GM19324 (cell line): ENCODE measurements at regions not wholly inside any gene's neighbourhood (a gene's known extent, or its start where the extent isn't known, plus 50 kb on each side); places are given as distances from the start of the nearest gene placed in this dataset.
"Not testable (repeated sequence)": the region's sequence is repeated elsewhere in the genome, so short reads cannot be mapped to it uniquely, and the experiment has no call there.

ENCODE experiments used
- ATAC-seq: cut with Tn5 transposase; IDR thresholded peaks from one replicate; pipeline ENCODE4 v1.9.1; 2021; ENCODE audit warnings: mild to moderate bottlenecking, moderate library complexity; ENCODE audit not compliant: unreplicated experiment, low FRiP score

- no peak for ATAC-seq
Observed at GRCh38 chr12:24533716-24534352, 415.1 kb downstream of the BCAT1 start.

- ATAC-seq = no peak
Observed at GRCh38 chr12:24530689-24531088, 418.2 kb downstream of the BCAT1 start.

GRCh38 chr12:24527102-24527501 lies 421.8 kb downstream of the BCAT1 start:
- no peak for ATAC-seq

GRCh38 chr12:24522736-24523135 lies 426.2 kb downstream of the BCAT1 start:
- no peak for ATAC-seq

GRCh38 chr12:24519759-24520158 lies 429.1 kb downstream of the BCAT1 start:
- no peak for ATAC-seq

GRCh38 chr12:24517000-24517399 lies 431.9 kb downstream of the BCAT1 start:
- ATAC-seq = no peak

GRCh38 chr12:24510581-24511125 lies 438.2 kb downstream of the BCAT1 start:
- no peak for ATAC-seq

DNA sequence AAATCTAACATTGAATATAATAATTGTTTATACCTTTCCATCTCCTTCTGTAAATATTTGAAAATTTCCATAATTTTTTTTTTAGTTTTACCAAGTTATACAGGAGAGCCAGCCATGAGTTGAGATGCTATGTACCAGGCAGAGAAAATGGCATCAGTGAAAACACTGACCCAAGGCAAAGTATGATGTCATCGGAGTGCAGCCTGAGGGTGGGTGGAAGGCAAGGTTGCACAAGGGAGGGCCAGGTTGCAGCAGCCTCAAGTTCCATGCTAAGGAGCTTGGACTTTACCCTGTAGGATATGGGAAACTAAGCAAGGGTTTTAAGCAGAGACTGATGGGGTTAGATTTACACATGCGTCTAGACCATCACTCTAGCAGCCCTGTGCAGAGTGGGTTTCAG lies 441.1 kb downstream of the BCAT1 start:
- no peak for ATAC-seq

DNA sequence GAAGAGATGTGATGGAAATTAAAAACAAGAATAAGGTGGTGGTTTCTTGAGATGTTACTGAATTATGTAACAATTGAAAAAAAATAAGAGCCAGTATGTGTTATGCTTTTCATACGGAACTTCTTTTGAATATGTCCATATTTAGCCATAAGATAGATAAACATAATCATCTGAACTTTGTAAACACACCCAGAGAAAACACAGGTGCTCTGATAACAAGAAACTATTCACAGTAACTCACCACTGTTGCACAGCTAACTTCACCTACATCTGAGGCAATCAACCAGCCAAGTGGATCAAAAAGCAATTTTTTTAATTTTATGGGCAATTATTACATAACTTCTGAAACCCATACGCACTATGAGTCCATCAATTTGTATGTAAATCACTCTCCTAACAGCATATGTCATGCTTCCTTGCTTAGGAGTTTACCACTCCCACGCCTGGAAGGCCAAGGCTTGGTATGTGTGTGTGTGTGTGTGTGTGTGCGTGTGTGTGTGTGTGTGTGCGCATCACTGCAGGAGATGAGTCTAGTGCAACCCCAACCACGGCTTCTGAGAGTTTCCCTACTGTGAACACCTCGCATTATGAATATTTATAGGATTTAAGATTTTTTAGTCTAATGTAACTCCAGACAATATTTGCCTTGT lies 443.4 kb downstream of the BCAT1 start:
- ATAC-seq = no peak

GRCh38 chr12:24503477-24503876 lies 445.4 kb downstream of the BCAT1 start:
- not testable (repeated sequence) for ATAC-seq

GRCh38 chr12:24500831-24501230 lies 448.1 kb downstream of the BCAT1 start:
- no peak for ATAC-seq

DNA sequence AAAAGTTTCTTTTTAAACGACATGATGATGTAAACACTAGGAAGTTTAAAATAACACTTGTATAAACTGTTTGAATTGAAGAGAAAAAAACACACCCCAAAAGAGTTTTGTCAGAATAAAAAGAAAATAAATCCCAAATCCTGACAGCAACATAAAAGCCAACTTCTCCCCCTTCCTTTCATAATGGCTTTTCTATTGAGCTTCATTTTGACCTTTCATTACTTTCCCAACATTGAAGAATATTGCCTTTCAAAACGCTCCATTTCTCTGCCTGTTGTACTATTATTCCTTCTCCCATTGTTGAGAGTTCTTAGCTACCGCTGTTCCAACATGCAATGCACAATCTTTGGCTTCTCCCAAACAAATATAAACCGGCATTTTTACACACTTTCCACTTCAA lies 448.5 kb downstream of the BCAT1 start:
- ATAC-seq = no peak

DNA sequence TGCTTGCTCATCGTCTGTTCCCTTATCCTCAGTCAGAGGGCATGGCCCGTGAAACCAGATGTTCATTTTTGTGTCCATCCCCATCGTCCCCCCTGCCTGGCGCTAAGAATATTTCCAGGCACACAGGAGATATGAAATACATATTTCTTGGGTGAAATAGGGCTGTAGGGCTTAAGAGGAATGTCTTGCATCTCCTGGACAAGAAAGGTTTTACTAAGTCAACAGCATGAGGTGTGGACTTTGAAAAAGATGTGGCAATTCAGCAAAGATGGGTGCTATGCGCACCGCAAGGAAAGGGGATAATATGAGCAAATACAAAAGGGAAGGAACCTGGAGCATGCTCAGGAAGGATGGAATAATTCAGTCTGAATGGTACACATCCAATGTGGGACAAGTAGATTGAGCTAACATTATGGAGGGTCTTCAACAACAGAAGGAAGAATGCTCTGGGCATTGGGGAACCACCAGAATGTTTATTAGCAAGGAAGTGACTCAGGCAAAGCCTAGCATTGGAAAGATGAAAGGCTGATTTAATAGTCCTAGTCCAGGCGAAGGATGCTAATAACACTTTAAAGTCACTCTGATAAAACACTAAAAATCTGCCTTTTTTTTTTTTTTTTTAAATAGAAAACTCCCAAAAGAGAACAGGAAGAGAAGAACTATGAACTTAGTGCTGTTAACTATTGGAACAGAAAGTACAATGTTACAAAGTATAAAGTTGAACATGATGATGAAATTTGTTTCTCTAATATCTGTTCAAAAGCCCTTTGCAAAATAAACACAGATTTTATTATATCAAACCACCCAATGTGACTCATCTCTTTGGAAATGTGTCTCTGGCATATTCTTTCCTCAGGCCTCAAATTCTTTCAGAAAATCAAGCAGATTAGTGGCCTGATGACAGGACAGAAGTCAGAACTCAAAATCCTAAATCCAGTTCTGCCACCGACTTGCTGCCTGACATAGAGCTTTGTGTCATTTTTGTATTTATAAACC lies 449.5 kb downstream of the BCAT1 start:
- no peak for ATAC-seq

GRCh38 chr12:24496755-24497154 lies 452.1 kb downstream of the BCAT1 start:
- no peak for ATAC-seq

- ATAC-seq = no peak
Observed at GRCh38 chr12:24494401-24494800, 454.5 kb downstream of the BCAT1 start.

DNA sequence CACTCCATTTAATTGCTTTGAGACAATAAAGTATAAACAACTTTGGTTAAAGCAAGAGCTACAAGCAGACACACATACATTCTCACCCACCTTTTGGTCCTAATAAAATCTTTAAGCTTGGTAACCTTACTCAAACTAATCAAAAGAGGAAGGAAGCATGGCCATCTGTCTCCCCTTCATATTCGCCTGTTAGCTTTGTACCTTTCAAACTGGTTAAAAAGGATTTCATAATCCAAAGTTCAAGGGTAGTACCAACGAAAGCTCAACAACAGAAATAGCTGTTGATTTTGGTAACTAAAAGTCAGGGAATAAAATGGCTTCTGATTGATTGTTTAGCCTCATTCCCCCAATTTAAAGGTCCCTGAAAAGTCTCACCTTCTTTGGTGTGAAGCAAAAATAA lies 456.9 kb downstream of the BCAT1 start:
- ATAC-seq = no peak

GRCh38 chr12:24489939-24490338 lies 459.0 kb downstream of the BCAT1 start:
- ATAC-seq = no peak

DNA sequence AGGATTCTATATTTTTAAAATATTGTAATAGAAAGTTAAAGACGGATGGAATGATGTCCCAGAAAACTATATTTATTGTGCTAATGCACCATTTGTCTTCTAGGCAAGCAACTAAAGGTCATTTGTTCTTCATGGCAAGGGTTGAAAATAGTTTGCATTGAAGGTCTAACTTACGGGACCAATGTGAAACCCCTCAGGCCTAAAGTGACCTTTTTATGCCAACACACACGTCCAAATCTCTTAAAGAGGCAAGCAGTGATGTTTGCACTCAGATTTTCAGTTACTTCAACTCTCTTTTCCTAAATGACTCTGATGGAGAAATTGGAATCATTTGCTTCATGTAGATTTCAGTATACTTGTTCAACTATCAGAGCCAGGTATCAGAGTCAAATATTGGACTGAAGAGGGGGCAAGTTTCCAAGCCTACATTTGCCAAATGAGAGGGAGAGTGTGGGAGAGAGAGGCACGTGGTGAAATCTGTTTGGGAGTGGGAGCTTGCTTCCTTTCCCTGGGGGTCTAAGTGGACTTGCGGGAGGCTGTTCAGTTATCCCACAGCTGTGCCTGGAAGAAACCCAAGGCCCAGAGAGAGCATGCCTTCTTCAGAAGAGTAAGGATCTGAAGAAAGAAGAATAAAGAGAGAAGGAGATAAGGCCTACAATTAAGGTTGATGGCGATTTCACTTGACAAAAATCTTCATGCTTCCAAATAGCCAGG lies 459.8 kb downstream of the BCAT1 start:
- ATAC-seq = no peak

- ATAC-seq = no peak
Observed at GRCh38 chr12:24488091-24488596, 460.8 kb downstream of the BCAT1 start.

GRCh38 chr12:24487606-24488005 lies 461.3 kb downstream of the BCAT1 start:
- no peak for ATAC-seq
